HG03469 (cell line): ENCODE measurements at regions not wholly inside any gene's neighbourhood (a gene's known extent, or its start where the extent isn't known, plus 50 kb on each side); places are given as distances from the start of the nearest gene placed in this dataset.

ENCODE experiments used
- ATAC-seq: cut with Tn5 transposase; IDR thresholded peaks from one replicate; pipeline ENCODE4 v1.9.1; 2021; ENCODE audit warnings: mild to moderate bottlenecking, moderate library complexity, moderate number of reproducible peaks; ENCODE audit not compliant: unreplicated experiment

DNA sequence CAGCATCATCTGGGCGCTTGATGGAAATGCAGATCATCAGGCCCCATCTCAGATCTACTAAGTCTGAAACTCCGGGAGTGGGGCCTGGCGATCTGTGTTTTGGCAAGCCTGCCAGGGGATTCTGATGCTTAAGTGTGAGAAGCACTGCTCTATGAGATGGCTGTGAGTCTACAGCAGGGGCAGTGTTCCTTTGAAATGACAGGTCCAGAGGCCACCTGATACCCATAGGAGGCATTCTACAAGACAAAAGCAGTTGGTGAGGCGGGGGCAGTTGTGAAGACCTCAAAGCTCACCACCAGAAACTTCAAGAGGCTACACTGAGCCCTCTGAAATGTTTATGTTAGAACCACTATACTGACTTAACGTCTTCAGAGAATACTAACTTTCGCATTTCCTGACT is 86.9 kb upstream of the SPATA31D4 start:
- no peak for ATAC-seq

DNA sequence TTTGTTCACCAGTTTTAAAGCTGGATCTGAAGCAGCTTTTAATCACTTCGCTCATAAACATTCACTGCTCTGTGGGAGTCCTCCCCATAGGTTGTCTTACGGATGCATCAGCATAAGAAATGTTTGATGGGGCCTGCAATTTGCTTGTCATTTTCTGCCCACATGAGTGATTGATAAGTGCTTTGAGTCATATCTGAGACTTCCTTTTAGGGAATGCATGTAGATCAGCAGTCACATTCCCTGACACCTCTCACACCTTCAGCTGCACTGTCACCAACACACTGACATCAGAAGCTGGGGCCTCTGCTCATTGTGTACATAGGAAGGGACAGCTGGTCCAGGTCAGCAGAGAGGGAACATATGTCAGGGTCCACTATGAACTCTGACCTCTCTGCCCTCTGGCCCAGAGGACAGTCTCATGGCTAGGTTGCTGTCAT is 84.1 kb upstream of the SPATA31D4 start:
- ATAC-seq, result no peak

DNA sequence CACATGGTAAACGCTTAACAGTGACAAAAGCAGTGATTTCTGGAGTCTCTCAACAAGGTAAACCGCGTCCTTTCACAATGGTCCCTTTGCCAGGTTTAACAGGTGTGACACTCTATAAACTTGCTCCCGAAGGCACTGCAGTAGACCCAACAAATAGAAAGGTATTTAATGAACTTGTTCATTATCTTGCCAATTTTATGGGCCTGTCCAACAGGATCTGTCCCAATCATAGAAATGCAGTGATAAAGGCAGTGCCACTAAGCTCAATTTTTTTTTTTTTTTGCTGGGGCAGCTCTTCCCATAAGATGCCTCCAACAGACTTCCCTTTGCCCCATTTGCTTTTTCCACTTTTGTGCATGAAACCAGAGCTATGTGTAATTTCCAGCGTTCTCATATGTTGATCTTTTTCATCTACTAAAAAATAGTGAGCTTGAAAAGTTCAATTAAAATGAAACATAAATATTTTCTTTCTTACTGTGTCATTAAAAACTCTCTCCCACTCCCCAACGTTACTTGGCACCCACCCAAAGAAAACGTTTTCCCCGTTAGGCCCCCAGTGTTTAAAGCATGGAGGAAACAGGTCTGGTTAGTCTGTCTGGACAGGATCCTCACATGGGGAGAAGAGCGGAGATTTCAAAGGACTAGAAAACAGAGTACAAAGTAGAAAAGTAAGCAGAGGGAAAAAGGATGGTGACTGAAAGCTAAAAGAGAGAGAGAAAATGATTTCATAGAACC is 80.9 kb upstream of the SPATA31D4 start:
- no peak for ATAC-seq

- no peak for ATAC-seq
Observed at GRCh38 chr9:81848472-81848871, 79.8 kb upstream of the SPATA31D4 start.

DNA sequence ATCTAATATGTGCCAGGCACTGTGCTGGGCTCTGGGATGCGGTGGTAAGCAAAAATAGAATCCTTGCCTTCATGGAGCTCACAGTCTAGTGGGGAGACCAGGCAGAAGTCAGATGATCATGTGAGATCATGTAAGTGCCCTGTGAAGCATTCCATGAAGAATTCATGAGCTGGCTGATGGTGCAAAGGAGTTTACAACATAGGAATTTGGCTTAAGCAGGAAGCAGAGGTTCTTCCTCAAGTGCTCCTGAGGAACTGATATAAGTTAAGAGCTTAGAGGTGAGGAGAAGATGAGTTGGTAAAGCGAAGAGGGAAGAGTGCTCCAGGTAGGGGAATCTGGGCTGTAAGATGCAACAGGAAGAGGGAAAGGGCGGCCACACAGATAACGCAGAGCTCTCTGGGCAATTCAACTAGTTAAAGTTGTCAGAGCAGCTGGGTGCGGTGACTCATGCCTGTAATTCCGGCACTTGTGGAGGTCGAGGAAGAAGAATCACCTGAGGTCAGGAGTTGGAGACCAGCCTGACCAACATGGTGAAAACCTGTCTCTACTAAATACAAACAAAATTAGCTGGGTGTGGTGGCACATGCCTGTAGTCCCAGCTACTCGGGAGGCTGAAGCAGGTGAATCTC is 78.5 kb upstream of the SPATA31D4 start:
- ATAC-seq, result no peak

GRCh38 chr9:81850724-81851123 is 77.5 kb upstream of the SPATA31D4 start:
- no peak for ATAC-seq

- no peak for ATAC-seq
Observed at GRCh38 chr9:81851340-81851739, 76.9 kb upstream of the SPATA31D4 start.

DNA sequence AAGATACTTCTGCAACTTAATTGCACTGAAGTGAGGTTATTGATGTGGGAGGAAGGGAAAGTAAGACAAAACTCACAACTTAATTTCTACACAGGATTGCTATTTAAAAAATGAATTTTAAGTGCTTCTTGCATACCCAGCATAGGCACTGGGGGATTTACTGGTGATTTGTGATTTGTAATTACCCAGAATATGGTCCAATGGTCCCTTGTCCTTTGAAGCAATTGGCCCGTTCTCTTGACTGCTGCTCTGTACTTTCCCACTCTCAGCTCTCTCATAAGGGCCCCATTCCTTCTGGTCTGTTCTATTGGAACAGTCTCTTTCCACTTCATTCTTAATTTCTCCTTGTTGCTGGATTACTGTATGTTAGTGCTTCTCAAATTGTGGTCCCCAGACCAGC is 75.4 kb upstream of the SPATA31D4 start:
- no peak for ATAC-seq

GRCh38 chr9:81855538-81855937 is 72.7 kb upstream of the SPATA31D4 start:
- ATAC-seq, result no peak

- no peak for ATAC-seq
Observed at GRCh38 chr9:81858657-81859430, 69.4 kb upstream of the SPATA31D4 start.

DNA sequence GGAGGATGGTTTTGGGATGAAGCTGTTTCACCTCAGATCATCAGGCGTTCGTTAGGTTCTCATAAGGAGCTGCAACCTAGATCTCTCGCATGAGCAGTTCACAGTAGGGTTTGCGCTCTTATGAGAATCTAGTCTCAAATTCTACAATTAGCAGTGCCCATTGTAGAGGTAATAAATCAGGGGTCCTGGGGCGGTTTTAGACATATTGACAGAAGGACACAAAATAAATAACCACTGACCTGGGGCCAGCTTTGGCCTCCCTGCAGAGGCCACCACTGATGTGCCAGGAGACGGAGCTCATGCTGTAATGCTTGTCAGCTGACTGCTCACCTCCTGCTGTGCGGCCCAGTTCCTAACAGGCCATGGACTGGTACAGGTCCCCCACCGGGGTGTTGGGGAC is 67.6 kb upstream of the SPATA31D4 start:
- no peak for ATAC-seq

- no peak for ATAC-seq
Observed at GRCh38 chr9:81861644-81862043, 66.6 kb upstream of the SPATA31D4 start.

DNA sequence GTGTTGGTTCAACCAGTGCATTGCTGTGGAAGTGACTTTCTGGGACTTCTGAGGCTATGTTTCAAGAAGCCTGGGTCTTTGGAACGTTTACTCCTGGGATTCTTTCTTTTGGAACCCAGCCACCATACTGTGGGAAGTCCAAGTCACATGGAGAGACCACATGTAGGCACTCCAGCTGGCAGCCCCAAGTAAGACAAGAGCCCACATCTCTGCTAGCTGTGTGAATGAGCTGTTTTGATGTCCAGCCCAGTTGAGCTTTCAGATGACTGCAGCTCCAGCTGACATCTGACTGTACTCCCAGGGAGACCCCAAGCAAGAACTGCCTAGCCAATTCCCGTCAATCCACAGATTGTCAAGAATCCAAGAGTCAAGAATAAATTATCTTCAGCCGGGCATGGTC is 60.1 kb upstream of the SPATA31D4 start:
- ATAC-seq, result no peak

- no peak for ATAC-seq
Observed at GRCh38 chr9:81871695-81872094, 56.5 kb upstream of the SPATA31D4 start.

- ATAC-seq, result no peak
Observed at GRCh38 chr9:81874250-81874649, 54.0 kb upstream of the SPATA31D4 start.

GRCh38 chr9:81874931-81875330 is 53.3 kb upstream of the SPATA31D4 start:
- no peak for ATAC-seq

DNA sequence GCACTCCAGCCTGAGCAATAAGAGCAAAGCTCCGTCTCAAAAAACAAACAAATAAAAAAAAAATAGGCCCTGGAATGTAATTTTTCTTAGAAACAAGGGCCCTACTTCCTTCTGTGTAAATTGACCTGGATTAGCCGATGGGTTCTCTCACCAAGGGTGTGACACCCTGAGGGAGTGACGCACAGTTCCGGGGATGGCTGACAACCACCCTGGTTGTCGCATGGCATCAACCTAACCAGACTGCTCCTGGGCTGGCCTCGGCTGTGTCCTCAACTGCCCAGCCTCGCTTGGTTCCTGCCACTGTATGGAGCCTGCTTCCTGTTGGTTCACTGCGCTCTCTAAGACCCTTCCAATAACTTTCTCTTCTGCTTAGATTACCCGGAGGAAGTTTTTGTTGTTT is 51.2 kb upstream of the SPATA31D4 start:
- ATAC-seq, result no peak
